GM21737 (cell line): ENCODE measurements at regions not wholly inside any gene's neighbourhood (a gene's known extent, or its start where the extent isn't known, plus 50 kb on each side); places are given as distances from the start of the nearest gene placed in this dataset.
"Not testable (repeated sequence)": the region's sequence is repeated elsewhere in the genome, so short reads cannot be mapped to it uniquely, and the experiment has no call there.

Experiments used
- ATAC-seq: cut with Tn5 transposase; IDR thresholded peaks from one replicate; pipeline ENCODE4 v1.9.1; 2021; ENCODE audit warnings: mild to moderate bottlenecking, moderate library complexity; ENCODE audit not compliant: unreplicated experiment

GRCh38 chr9:71514344-71514975 lies 253.9 kb downstream of the CEMIP2 start:
- no peak for ATAC-seq

- ATAC-seq = no peak
Observed at GRCh38 chr9:71509054-71509453, 259.3 kb downstream of the CEMIP2 start.

- ATAC-seq = not testable (repeated sequence)
Observed at GRCh38 chr9:71508141-71508540, 260.2 kb downstream of the CEMIP2 start.

GRCh38 chr9:71506821-71507220 lies 261.5 kb downstream of the CEMIP2 start:
- ATAC-seq = no peak

GRCh38 chr9:71504636-71505035 lies 263.7 kb downstream of the CEMIP2 start:
- ATAC-seq = no peak

GRCh38 chr9:71498691-71499090 lies 269.6 kb downstream of the CEMIP2 start:
- ATAC-seq = no peak

- no peak for ATAC-seq
Observed at GRCh38 chr9:71490810-71491209, 277.5 kb downstream of the CEMIP2 start.

GRCh38 chr9:71487061-71487460 lies 281.3 kb downstream of the CEMIP2 start:
- no peak for ATAC-seq

- ATAC-seq = no peak
Observed at GRCh38 chr9:71485326-71485725, 283.0 kb downstream of the CEMIP2 start.

GRCh38 chr9:71483436-71483835 lies 284.9 kb downstream of the CEMIP2 start:
- no peak for ATAC-seq

- no peak for ATAC-seq
Observed at GRCh38 chr9:71479621-71480020, 288.7 kb downstream of the CEMIP2 start.

- no peak for ATAC-seq
Observed at GRCh38 chr9:71472400-71472799, 295.9 kb downstream of the CEMIP2 start.

- no peak for ATAC-seq
Observed at GRCh38 chr9:71465392-71465791, 302.9 kb downstream of the CEMIP2 start.

GRCh38 chr9:71459082-71459481 lies 309.2 kb downstream of the CEMIP2 start:
- no peak for ATAC-seq

- ATAC-seq = peak; percentile 63
Observed at GRCh38 chr9:71446473-71447411, 321.6 kb downstream of the CEMIP2 start.

- no peak for ATAC-seq
Observed at GRCh38 chr9:71446106-71446472, 322.2 kb downstream of the CEMIP2 start.

- ATAC-seq = no peak
Observed at GRCh38 chr9:71442937-71443336, 321.5 kb upstream of the TRPM3 start.

- no peak for ATAC-seq
Observed at GRCh38 chr9:71441266-71441665, 319.8 kb upstream of the TRPM3 start.

GRCh38 chr9:71431931-71432330 lies 310.5 kb upstream of the TRPM3 start:
- ATAC-seq = no peak

- not testable (repeated sequence) for ATAC-seq
Observed at GRCh38 chr9:71407341-71407740, 285.9 kb upstream of the TRPM3 start.

- no peak for ATAC-seq
Observed at GRCh38 chr9:71403106-71403505, 281.7 kb upstream of the TRPM3 start.

- no peak for ATAC-seq
Observed at GRCh38 chr9:71393005-71393404, 271.6 kb upstream of the TRPM3 start.
